HG02943 (cell line): ENCODE measurements at regions not wholly inside any gene's neighbourhood (a gene's known extent, or its start where the extent isn't known, plus 50 kb on each side); places are given as distances from the start of the nearest gene placed in this dataset.
"Not testable (repeated sequence)": the region's sequence is repeated elsewhere in the genome, so short reads cannot be mapped to it uniquely, and the experiment has no call there.

Source experiments
- ATAC-seq: cut with Tn5 transposase; IDR thresholded peaks from one replicate; pipeline ENCODE4 v1.9.1; 2021; ENCODE audit warnings: mild to moderate bottlenecking, low read depth, moderate library complexity; ENCODE audit not compliant: unreplicated experiment

- ATAC-seq, result no peak
Measured at GRCh38 chr4:17251101-17251500, 260.8 kb downstream of the QDPR start.

GRCh38 chr4:17250591-17250990 lies 261.3 kb downstream of the QDPR start:
- no peak for ATAC-seq

GRCh38 chr4:17246656-17247055 lies 265.2 kb downstream of the QDPR start:
- no peak for ATAC-seq

GRCh38 chr4:17241835-17242234 lies 270.1 kb downstream of the QDPR start:
- ATAC-seq, result no peak

GRCh38 chr4:17238633-17239032 lies 273.3 kb downstream of the QDPR start:
- ATAC-seq, result no peak

GRCh38 chr4:17236686-17237085 lies 275.2 kb downstream of the QDPR start:
- ATAC-seq, result no peak

DNA sequence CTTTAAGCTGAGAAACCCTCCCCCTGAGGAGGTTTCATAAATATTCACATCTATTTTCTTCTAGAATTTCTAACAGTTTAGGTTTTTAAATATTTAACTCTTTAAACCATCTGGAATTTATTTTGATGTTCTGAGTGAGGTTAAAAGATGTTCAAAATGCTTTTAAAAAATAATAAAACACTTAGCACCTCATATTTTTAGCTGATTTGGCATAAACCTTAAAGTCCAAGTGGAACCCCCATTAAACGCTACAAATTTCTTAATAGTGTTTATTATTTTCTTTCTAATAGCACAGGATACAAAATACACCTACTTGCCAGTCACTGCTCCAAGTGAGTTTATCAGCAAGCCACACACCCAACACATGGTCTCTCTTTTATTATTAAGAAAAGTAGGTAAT lies 277.2 kb downstream of the QDPR start:
- no peak for ATAC-seq

DNA sequence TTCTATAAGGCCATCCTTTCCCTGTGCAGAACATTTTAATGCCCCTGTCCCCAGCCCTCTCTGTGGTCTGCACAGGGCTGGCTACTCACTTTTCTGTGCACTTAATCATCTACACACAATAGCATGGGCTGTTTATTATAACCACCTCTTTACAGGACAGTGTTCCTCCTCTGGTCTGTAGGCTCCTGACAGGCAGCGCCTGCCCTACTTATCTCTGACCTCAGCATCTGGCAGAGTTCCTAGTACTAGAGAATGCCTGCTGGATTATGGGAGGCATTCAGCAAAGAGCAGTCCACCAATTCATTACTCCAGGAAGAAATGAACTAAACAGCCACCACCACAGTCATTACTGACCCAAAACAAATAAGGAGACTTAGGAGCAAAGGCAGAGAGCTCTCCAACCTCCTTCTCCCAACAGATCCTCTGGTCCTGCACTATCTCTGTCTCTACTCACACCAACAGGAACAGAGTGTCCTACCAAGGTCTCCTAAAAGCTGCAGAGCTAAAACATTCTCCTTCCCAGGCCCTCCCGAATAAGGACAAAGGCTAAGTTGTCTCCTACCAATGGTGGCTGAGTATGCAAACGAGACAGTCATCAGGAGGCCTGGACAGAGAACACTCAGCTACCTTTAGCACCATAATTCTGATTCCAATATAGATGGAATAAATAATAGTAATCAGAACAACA lies 279.2 kb downstream of the QDPR start:
- no peak for ATAC-seq

- not testable (repeated sequence) for ATAC-seq
Measured at GRCh38 chr4:17231880-17232475, 279.9 kb downstream of the QDPR start.

DNA sequence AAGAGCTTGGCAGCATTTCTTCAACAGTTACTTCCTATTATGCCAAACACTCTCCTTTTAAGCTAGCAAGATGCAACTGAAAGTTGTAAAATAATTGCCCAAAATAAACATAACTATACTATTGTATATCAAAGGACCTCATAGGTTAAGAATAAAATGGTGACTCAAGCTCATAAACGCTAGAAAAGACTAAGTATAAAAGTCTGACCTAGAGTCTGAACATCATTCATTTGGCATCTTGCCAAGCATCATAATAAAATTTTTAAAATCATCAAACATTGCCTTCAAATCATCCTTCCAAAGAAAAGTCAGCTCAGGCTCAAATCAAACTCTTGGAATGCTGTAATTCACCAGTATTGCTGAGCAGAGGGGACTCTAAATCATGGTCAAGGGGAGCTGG lies 281.2 kb downstream of the QDPR start:
- ATAC-seq, result no peak

GRCh38 chr4:17220816-17221215 lies 291.1 kb downstream of the QDPR start:
- no peak for ATAC-seq

GRCh38 chr4:17218786-17219185 lies 293.1 kb downstream of the QDPR start:
- no peak for ATAC-seq

DNA sequence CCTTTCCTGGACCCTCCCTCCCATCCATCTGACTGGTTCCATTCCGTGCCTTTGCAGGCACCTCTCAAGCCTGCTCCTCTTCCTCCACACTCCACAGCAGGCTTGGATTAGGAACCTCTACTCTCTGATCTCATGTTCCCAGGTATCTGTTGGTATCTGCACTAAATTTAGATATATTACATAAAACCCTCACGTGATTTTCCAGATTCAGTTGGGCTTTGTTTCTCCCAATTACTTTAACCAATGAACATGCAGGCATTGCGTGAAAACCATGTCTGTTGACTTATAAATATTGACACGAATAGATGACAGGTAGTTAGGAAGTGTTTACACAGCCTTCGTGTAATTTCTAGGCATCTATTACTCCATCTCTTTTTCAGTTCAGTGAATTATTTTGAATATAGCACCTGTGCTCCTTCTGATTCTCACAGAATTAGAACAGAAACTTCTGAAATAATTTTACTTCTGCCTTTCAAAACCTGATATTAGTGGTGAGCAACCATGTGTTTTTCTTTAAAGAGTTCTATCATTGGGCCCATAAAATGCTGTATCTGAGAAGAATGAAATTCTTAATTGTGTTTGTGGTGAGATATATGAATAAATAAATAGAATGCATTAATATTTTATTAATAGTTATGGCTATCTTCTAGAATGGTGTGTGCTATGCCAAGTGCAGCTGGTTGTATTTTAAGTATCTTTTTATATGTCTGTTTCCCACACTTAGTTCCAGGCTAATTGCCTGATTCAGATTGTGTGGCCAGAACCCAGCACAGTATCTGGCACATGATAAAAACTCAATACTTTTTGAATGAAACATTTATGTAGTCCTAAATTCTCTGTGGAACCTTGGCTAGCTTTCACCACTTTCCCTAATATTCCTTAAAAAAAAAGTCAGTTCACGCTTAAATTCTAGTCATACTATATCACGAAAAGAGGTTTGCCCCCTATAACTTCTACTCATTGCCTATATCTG lies 304.8 kb downstream of the QDPR start:
- ATAC-seq, result no peak

- no peak for ATAC-seq
Measured at GRCh38 chr4:17204908-17205307, 306.5 kb upstream of the LDB2 start.

GRCh38 chr4:17203797-17204196 lies 305.4 kb upstream of the LDB2 start:
- no peak for ATAC-seq

GRCh38 chr4:17197070-17197469 lies 298.6 kb upstream of the LDB2 start:
- no peak for ATAC-seq

DNA sequence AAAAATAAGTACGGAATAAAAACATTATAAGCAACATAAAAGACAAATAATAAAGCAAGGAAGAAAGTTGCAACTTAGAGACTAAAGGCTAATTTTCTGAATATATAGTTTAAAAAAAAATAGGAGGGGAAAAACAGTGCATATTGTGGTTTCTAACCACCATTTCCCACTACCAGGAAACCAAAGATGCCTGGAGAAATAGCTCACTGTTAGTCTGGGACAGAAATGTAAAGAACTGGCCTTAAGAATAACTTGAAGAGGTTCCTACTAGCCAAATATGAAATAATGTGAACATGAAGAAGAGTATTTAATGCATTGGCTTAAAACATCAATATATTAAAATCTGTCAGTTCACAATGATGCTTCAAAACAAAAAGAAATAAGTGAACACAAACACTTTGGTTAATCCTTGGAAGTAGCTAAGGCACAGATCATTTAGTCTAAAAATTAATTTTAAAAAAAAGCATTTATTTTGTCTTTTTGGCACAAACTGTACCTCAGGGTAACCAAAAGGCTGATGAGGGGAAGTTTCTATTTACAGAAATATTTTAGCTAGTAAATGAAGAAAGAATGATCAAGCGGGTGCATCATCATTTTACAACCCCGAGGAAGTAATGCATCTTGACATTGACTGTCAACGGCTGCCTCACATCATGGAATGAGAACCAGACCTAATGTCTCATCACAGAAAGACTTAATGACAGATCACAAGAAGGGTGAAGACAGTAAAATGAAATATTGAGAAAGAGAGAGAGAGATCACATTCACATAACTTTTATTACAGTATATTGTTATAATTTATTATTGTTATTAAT lies 297.2 kb upstream of the LDB2 start:
- ATAC-seq, result no peak

- no peak for ATAC-seq
Measured at GRCh38 chr4:17194586-17194985, 296.1 kb upstream of the LDB2 start.

DNA sequence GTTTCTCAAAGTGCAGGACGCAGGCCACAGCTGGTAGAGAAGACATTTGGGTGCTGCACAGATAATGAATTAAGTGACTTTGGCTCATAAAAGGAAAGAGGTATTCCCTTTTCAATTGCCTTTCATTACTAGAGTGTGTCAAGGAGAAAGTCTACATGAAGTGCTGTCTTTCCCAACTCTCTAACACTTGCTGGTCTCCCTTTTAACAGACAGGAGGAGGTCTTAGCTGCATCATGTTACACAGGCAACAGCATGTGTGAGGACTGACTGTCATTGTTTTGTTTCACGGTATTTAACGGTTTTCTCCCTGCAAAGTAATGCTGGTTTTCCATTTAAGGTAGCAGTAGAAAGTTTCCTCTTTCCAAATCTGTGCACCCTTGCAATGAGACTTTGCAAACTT lies 291.3 kb upstream of the LDB2 start:
- ATAC-seq, result no peak

DNA sequence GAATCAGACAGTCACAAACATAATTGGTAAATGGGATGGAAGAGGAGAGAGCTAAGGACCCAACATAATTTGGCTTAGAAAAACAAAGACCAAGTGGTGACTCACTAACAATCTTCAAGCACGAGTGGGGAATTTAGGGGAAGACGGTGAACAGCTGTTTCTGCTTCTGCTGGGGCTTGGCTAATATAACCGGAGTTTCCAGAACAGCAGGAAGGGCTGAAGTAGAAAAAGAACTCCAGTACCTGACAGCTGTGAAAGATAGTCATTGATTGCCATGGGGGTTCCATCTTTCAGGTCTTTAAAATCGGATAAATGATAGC lies 290.9 kb upstream of the LDB2 start:
- ATAC-seq, result no peak
